Ecto neural progenitor cell (in vitro differentiated cells): ENCODE measurements at regions not wholly inside any gene's neighbourhood (a gene's known extent, or its start where the extent isn't known, plus 50 kb on each side); places are given as distances from the start of the nearest gene placed in this dataset.
"Not testable (repeated sequence)": the region's sequence is repeated elsewhere in the genome, so short reads cannot be mapped to it uniquely, and the experiment has no call there.

ENCODE experiments used
- DNase-seq: peaks from one replicate; pipeline ENCODE4 v3.0.0-alpha.2; 2018; ENCODE audit warnings: low spot score

DNA sequence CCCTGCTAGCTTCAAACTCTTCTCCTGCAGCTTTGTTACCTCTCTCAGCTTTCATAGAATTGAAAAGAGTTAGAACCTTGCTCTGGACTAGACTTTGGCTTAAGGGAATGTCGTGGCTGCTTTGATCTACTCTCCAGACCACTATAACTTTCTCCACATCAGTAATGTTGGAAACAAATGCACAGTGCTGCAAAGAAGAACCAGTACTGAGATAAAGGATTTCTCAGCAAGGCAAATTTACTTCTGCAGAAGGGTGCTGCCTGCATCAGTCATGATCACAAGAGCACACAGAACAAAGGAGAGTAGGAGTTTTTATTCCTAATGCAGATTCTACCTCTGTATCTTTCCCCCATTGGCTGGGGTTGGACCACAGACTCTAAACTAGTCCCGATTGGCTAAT, 621.6 kb upstream of the CHRM3 start:
- DNase-seq: no peak

- DNase-seq: no peak
Measured at GRCh38 chr1:238753252-238753651, 633.1 kb upstream of the CHRM3 start.

DNA sequence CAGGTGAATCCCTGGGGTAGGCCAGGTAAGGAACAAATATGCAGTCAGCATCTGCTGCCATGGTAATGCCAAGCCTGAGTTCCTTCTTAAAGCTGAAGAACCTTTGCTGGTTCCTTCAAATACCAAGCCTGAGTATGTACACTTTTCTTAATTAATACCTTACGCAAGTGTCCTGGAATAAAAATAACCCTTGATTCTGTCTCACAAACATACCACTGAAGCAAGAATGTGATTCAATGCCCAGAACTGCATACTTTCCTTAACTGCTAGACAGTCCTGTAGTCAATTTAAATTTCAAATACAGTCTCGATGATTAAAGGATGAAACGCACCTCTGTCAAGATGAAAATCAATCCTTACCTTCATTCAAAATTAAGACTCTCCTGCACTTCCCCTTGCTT, 634.0 kb upstream of the CHRM3 start:
- no peak for DNase-seq

DNA sequence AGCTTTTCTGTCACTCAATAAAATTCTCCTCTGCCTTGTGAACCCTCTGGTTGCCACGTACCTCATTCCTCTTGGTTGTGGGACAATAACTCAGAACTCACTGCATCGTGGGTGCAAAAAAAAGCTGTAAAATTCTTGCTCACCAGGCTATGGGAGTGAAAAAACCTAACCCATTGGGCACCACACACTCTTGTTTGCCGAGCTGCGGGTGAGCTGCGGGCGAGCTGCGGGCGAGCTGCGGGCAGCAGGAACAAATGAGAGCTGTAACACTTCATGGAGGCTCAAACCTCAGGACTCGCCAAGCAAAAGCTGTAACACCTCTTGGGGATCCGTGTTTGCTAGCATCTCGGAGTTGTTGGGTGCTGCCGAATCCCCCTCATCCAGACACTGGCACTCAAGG, 641.3 kb upstream of the CHRM3 start:
- DNase-seq: no peak

- DNase-seq: no peak
Measured at GRCh38 chr1:238738892-238739291, 647.5 kb upstream of the CHRM3 start.

DNA sequence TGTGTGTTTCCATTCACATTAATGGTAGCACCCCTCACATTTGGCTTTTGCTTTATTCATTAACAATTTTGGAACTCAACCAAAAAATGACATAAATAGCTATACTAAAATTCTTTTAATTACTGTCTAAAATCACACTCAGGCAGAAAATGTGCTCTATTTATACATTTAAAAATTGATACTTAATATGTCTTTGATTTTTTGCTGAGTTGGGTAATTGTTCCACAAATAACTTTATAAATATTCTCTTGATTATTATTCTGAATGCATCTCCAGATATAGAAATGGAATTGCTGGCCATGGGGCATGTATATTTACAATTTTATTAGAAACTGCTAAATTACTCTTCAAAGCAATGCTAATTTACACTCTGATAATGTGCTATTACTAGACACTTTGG, 658.7 kb upstream of the CHRM3 start:
- no peak for DNase-seq

DNA sequence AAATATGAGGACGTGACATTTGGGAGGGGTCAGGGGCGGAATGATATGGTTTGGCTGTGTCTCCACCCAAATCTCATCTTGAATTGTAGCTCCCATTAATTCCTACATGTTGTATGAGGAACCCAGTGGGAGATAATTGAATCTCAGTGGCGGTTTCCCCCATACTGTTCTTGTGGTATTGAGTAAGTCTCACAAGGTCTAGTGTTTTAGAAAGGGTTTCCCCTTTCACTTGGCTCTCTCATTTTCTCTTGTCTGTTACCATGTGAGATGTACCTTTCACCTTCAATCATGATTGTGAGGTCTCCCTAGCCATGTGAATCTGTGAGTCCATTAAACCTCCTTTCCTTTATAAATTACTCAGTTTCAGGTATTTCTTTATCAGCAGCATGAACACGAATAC, 663.6 kb upstream of the CHRM3 start:
- DNase-seq: no peak

GRCh38 chr1:238710697-238711096, 675.7 kb upstream of the CHRM3 start:
- DNase-seq: no peak

- DNase-seq: no peak
Measured at GRCh38 chr1:238701024-238701423, 685.3 kb upstream of the CHRM3 start.

GRCh38 chr1:238690415-238690814, 696.0 kb upstream of the CHRM3 start:
- DNase-seq: no peak

DNA sequence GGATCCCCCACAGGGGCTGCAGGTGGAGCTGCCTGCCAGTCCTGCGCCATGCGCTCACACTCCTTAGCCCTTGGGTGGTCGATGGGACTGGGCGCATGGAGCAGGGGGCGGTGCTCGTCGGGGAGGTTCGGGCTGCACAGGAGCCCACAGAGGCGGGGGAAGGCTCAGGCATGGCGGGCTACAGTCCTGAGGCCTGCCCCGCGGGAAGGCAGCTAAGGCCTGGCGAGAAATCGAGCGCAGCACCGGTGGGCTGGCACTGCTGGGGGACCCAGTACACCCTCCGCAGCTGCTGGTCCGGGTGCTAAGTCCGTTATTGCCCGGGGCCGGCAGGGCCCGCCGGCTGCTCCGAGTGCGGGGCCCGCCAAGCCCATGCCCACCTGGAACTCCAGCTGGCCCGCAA, 701.8 kb upstream of the CHRM3 start:
- DNase-seq: not testable (repeated sequence)

DNA sequence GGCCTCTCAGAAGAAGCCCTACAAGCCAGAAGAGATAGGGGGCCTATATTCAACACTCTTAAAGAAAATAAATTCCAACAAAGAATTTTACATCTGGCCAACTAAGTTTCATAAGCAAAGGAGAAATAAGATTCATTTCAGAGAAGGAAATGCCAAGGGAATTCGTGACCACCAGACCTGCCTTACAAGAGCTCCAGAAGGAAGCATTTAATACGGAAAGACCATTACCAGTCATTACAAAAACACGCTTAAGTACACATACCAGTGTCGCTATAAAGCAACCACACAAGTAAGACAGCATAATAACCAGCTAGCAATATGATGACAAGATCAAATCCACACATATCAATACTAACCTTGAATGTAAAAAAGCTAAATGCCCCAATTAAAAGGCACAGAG, 704.9 kb upstream of the CHRM3 start:
- no peak for DNase-seq

DNA sequence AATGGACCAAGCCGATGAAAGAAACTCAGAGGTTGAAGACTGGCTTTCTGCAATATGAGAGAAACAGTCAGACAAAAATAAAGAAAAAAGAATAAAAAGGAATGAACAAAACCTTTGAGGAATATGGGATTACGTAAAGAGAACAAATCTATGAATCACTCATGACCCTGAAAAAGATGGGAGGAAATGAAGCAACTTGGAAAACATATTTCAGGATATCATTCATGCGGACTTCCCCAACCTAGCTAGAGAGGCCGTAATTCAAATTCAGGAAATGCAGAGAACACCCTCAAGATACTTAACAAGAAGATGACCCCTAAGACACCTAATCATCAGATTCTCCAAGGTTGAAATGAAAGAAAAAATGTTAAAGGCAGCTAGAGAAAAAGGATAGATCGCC, 705.3 kb upstream of the CHRM3 start:
- DNase-seq: no peak

- DNase-seq: no peak
Measured at GRCh38 chr1:238677567-238677966, 708.8 kb upstream of the CHRM3 start.

GRCh38 chr1:238675221-238675620, 711.1 kb upstream of the CHRM3 start:
- DNase-seq: no peak

- no peak for DNase-seq
Measured at GRCh38 chr1:238674316-238674715, 712.1 kb upstream of the CHRM3 start.

DNA sequence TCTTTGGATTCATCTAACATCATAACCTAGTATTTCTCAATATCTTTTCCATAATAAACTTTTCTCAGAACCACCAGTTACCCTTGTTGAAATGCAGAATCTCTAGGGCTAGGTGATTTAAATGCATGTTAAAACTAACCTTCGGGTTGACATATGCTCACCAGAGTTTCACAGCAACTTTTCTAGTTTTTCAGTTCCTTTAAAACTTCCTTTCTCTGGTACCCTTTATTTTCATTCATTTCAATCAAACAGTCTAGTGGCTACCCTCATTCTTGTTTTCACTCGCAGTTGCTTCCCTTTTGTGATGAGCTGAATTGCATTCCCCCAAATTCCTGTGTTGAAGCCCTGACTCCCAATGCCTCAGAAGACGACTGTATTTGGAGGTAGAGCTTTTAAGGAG, 712.8 kb upstream of the CHRM3 start:
- DNase-seq: no peak

GRCh38 chr1:238672806-238673205, 713.6 kb upstream of the CHRM3 start:
- DNase-seq: no peak

DNA sequence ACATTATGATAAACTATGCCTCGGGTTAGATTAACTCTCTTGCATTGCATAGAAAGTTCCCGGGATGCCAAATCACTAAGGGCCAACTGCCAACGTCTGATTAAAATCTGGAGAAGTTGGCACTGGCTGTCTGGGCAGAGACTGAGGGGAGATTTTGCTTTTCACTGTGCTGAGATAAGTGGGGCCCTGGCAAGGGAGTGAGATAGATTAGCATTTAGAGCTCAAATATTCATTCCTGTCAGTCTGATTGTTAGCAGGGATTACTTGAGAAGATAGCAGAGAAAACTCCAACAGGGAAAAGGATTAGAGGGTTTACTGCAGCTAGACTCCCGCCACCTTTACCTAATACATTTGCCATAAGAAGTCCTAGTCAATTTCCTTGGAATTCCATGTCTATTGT, 714.1 kb upstream of the CHRM3 start:
- no peak for DNase-seq

- DNase-seq: no peak
Measured at GRCh38 chr1:238664139-238664538, 722.2 kb upstream of the CHRM3 start.

DNA sequence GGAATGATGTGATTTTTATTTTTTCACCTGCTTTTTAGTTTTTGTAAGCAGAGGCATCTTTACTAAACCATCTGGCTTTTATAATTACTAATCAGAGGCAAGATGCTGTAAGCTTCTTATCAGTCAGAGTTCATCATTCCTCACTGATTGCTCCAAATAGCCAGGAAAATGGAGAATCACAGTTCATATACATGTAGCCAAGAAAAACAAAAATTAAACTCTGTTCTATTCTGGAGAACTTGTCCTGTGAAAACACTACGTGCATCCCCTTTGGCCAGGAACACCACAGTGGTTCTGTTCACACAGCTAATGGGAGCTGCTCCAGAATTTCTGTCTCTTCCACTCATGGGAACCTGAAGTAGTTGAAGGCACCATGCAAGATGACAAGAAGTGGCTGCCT, 725.5 kb upstream of the CHRM3 start:
- no peak for DNase-seq

DNA sequence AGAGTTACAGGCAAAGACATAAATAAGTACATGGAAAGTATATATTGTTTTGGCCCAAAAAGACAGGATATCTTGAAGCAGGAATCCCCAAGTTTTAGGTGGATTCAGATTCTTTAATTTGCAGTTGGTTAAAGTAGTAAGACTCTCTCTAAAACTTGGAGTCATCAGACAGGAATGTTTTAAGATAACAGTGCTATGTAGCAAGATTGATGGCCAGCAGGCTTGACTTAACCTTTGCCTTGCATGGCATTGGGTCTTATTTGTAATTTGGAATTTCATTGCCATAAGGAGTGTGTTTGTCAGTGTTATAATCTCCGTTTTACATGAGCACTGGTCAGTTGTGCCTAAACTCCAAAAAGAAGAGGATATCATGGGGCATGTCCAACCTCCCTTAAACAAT, 727.6 kb upstream of the CHRM3 start:
- DNase-seq: no peak

DNA sequence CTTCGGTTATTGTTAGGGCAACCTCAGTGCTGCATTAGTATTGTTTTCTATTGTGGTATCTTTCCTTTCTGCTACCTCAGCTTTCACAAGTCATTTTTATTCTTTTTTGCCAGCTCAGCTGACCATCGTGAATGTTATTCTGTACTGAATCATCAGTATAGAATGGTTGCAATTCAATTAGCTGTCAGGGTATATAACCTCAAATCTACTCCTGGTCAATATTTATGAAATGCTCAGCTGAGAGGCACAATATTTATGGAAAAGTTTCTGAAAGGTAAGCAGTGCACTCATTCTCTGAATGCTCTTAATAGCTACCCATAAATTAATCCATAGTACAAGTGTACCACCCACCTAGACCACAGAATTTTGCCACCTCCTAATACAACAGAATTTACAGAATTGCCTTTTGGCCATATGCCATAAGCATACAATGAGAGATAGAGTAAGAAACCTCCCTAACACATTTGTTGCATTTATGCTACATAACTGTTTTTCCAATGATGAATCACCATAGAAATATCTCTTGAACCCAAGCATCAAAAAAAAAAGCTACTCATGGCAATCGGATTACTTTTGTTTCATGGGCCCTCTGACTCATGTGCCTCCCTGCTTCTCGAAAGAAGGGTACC, 732.6 kb upstream of the CHRM3 start:
- no peak for DNase-seq

- DNase-seq: no peak
Measured at GRCh38 chr1:238652346-238652968, 733.9 kb upstream of the CHRM3 start.
